Endodermal cell (in vitro differentiated cells): ENCODE measurements at regions not wholly inside any gene's neighbourhood (a gene's known extent, or its start where the extent isn't known, plus 50 kb on each side); places are given as distances from the start of the nearest gene placed in this dataset.
A peak's percentile ranks its signal among the peaks of the same experiment; 100 is the strongest.

Source experiments
- DNase-seq: peaks from one replicate; pipeline ENCODE4 v3.0.0-alpha.2; 2017
- H3K27ac ChIP-seq: 2 replicates; pipeline ENCODE4 v1.5.1; 2013; ENCODE audit warnings: mild to moderate bottlenecking, low read depth, low read length, moderate library complexity
- H3K27me3 ChIP-seq: 2 replicates; pipeline ENCODE4 v1.6.1; 2013; ENCODE audit warnings: mild to moderate bottlenecking, low read length, moderate library complexity; ENCODE audit not compliant: insufficient read depth, control insufficient read depth, poor library complexity, severe bottlenecking
- H3K36me3 ChIP-seq: 2 replicates; pipeline ENCODE4 v1.7.0; 2013; ENCODE audit warnings: mild to moderate bottlenecking, low read length, moderate library complexity; ENCODE audit not compliant: control insufficient read depth, insufficient read depth
- H3K4me1 ChIP-seq: one replicate; pipeline ENCODE4 v1.7.0; 2013; ENCODE audit warnings: low read length; ENCODE audit not compliant: control insufficient read depth, insufficient read depth
- H3K4me3 ChIP-seq: 2 replicates; pipeline ENCODE4 v1.5.1; 2013; ENCODE audit warnings: mild to moderate bottlenecking, low read length, moderate library complexity
- H3K9ac ChIP-seq: 2 replicates; pipeline ENCODE4 v1.6.1; 2013; ENCODE audit warnings: mild to moderate bottlenecking, low read length, moderate library complexity; ENCODE audit not compliant: poor library complexity, severe bottlenecking; ENCODE audit errors: extremely low read depth
- H3K9me3 ChIP-seq: 2 replicates; pipeline ENCODE4 v1.6.1; 2013; ENCODE audit warnings: mild to moderate bottlenecking, low read length, moderate library complexity; ENCODE audit not compliant: control insufficient read depth
- H3K27ac Mint-ChIP-seq: 2 replicates; pipeline ENCODE4 v1.8.0; 2020; ENCODE audit warnings: mixed read lengths
- H3K27me3 Mint-ChIP-seq: 2 replicates; pipeline ENCODE4 v1.8.0; 2021; ENCODE audit warnings: mild to moderate bottlenecking, mixed read lengths; ENCODE audit not compliant: insufficient read depth
- H3K36me3 Mint-ChIP-seq: 2 replicates; pipeline ENCODE4 v1.8.0; 2020; ENCODE audit warnings: low read depth, mixed read lengths
- H3K4me1 Mint-ChIP-seq: 2 replicates; pipeline ENCODE4 v1.8.0; 2020; ENCODE audit warnings: mixed read lengths
- H3K4me3 Mint-ChIP-seq: 2 replicates; pipeline ENCODE4 v1.8.0; 2020; ENCODE audit warnings: mild to moderate bottlenecking, moderate library complexity, mixed read lengths
- H3K9me3 Mint-ChIP-seq: 2 replicates; pipeline ENCODE4 v1.8.0; 2020; ENCODE audit warnings: mild to moderate bottlenecking, mixed read lengths
- CTCF ChIP-seq: fragments of 200-600 bp; sonication (generic); conservative IDR thresholded peaks from 2 replicates; pipeline ENCODE4 v1.5.0; 2021; ENCODE audit warnings: antibody characterized with exemption, mild to moderate bottlenecking
- WGBS, 2 experiments: methylation state at CpG; one replicate each; pipeline versions ENCODE4 v1.1.5 to v1.1.7; 2013; ENCODE audit warnings: missing lambda C conversion rate in 2 of 2, mixed read lengths in 1 of 2; ENCODE audit not compliant: insufficient coverage in 1 of 2, insufficient read length in 1 of 2; 5-methylcytosine and 5-hydroxymethylcytosine counted together

GRCh38 chr5:115363879-115364278 is 67.4 kb upstream of the CCDC112 start:
- H3K9me3 ChIP-seq = no peaks in the 10 kb centered on the region
- WGBS, 2 experiments = 78 to 83% methylated on average over 2 to 4 of the region's 4 CpGs
- no peak overlapping the region for H3K4me3 ChIP-seq
- H3K27ac Mint-ChIP-seq = no peak overlapping the region
- H3K9ac ChIP-seq = no peak overlapping the region
- peaks cover 27% of the 10 kb centered on the region for H3K4me1 Mint-ChIP-seq
- peaks cover 27% of the 10 kb centered on the region for H3K27me3 Mint-ChIP-seq
- no peaks in the 10 kb centered on the region for H3K9me3 Mint-ChIP-seq
- H3K36me3 ChIP-seq = no peaks in the 10 kb centered on the region
- no peaks in the 10 kb centered on the region for H3K27me3 ChIP-seq
- peaks cover 12% of the 10 kb centered on the region for H3K4me1 ChIP-seq
- no peak overlapping the region for H3K4me3 Mint-ChIP-seq
- H3K36me3 Mint-ChIP-seq = no peaks in the 10 kb centered on the region
- TF ChIP-seq CTCF = no peak
- no peak for DNase-seq
- H3K27ac ChIP-seq = no peak overlapping the region

- Histone ChIP-seq H3K4me1 (peaks cover 16% of the 10 kb centered on the region), H3K36me3 (no peaks in the 10 kb centered on the region), H3K9ac (no peak overlapping the region), H3K4me3 (no peak overlapping the region), H3K9me3 (no peaks in the 10 kb centered on the region), H3K27me3 (no peaks in the 10 kb centered on the region), H3K27ac (no peak overlapping the region)
- TF ChIP-seq CTCF = no peak
- peak overlapping the region; percentile 19 for H3K27ac Mint-ChIP-seq
- peaks cover 10% of the 10 kb centered on the region for H3K9me3 Mint-ChIP-seq
- no peaks in the 10 kb centered on the region for H3K36me3 Mint-ChIP-seq
- H3K27me3 Mint-ChIP-seq = peaks cover 25% of the 10 kb centered on the region
- DNase-seq = no peak
- H3K4me3 Mint-ChIP-seq = no peak overlapping the region
- WGBS, 2 experiments = 68 to 78% methylated on average over 5 of the region's 5 CpGs
- peaks cover 46% of the 10 kb centered on the region for H3K4me1 Mint-ChIP-seq
Observed at GRCh38 chr5:115360046-115360685, 63.7 kb upstream of the CCDC112 start.

DNA sequence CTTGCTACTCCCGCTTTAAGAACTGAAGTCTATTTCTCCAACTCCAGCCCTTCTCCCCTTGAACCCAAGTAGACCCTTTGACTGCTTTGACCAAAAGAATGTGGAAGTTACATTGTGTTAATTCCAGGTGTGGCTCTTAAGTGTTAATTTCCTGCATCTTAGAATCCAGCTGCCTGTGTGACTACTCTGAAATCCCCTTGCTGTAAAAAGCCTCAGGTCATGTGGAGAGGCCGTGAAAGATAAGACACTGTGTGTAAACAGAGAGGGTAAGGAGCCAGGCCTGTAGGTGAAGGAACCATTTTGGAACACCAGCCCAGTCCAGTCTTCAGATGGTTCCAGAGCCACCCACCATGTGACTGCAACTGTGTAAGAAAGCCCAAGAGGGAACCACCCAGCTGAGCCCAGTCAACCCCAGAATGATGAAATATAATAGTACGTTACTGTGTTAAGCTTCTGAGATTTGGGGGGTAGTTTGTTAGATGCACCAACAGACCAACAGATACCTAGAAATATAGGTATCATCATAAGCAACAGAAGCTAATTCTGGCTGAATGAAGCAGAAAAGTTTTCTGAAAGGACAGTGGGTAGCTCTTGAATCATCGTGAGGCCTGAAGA is 59.4 kb upstream of the CCDC112 start:
- Mint-ChIP-seq H3K4me1 (peaks cover 39% of the 10 kb centered on the region), H3K36me3 (peaks cover 2% of the 10 kb centered on the region), H3K4me3 (no peak overlapping the region), H3K9me3 (peaks cover 28% of the 10 kb centered on the region), H3K27ac (peak overlapping the region; percentile 20), H3K27me3 (no peaks in the 10 kb centered on the region)
- WGBS, 2 experiments = 70 to 82% methylated on average over 2 to 4 of the region's 4 CpGs
- Histone ChIP-seq H3K36me3 (no peaks in the 10 kb centered on the region), H3K27ac (no peak overlapping the region), H3K4me1 (peaks cover 16% of the 10 kb centered on the region), H3K27me3 (no peaks in the 10 kb centered on the region), H3K4me3 (no peak overlapping the region), H3K9me3 (peaks cover 15% of the 10 kb centered on the region), H3K9ac (no peak overlapping the region)
- TF ChIP-seq CTCF = no peak
- DNase-seq = no peak
